Small intestine (tissue), 7 donors: ENCODE measurements at regions not wholly inside any gene's neighbourhood (a gene's known extent, or its start where the extent isn't known, plus 50 kb on each side); places are given as distances from the start of the nearest gene placed in this dataset.
A peak's percentile ranks its signal among the peaks of the same experiment; 100 is the strongest.

Source experiments
- DNase-seq, 2 donors: peaks; one replicate each; pipeline versions ENCODE4 v3.0.0 to v3.0.0-alpha.2; 2013
- FAIRE-seq: peaks from 2 replicates; lab custom pipeline; 2012; peaks lifted over from hg19 to GRCh38; lab: Jason Lieb, UNC
- H3K27ac ChIP-seq, 3 donors: one replicate each; pipeline ENCODE4 v1.5.1; 2013; ENCODE audit warnings: low read length in 2 of 3, mild to moderate bottlenecking in 2 of 3, control low read depth in 1 of 3, inconsistent platforms in 1 of 3, low read depth in 1 of 3, moderate library complexity in 1 of 3
- H3K27me3 ChIP-seq, 3 donors: one replicate each; pipeline ENCODE4 v1.6.1; 2013; ENCODE audit warnings: low read length in 3 of 3, inconsistent platforms in 1 of 3; ENCODE audit not compliant: control insufficient read depth in 3 of 3, insufficient read depth in 3 of 3
- H3K36me3 ChIP-seq, 3 donors: one replicate each; pipeline ENCODE4 v1.6.1; 2013; ENCODE audit warnings: low read length in 3 of 3, inconsistent platforms in 1 of 3, low read depth in 1 of 3, mild to moderate bottlenecking in 1 of 3, moderate library complexity in 1 of 3; ENCODE audit not compliant: control insufficient read depth in 3 of 3, insufficient read depth in 2 of 3
- H3K4me1 ChIP-seq, 3 donors: one replicate each; pipeline ENCODE4 v1.6.1; 2013; ENCODE audit warnings: low read length in 2 of 3, inconsistent platforms in 1 of 3, low read depth in 1 of 3, mild to moderate bottlenecking in 1 of 3, moderate library complexity in 1 of 3; ENCODE audit not compliant: control insufficient read depth in 3 of 3, insufficient read depth in 2 of 3
- H3K4me3 ChIP-seq, 3 donors: one replicate each; pipeline ENCODE4 v1.5.1; 2013; ENCODE audit warnings: low read length in 3 of 3, control low read depth in 1 of 3, inconsistent platforms in 1 of 3, low read depth in 1 of 3, mild to moderate bottlenecking in 1 of 3, moderate library complexity in 1 of 3
- H3K9me3 ChIP-seq, 2 donors: one replicate each; pipeline ENCODE4 v1.6.1; 2013; ENCODE audit warnings: low read depth in 1 of 2, low read length in 1 of 2; ENCODE audit not compliant: control insufficient read depth in 2 of 2, insufficient read depth in 1 of 2
- WGBS, 3 donors: extraction: QIAGEN DNeasy Blood & Tissue Kit; methylation state at CpG; one replicate each; pipeline ENCODE4 v1.1.7; 2013; 5-methylcytosine and 5-hydroxymethylcytosine counted together
- donor health status: healthy with polysubstance abuse.
- donor health status: control.
- donor health status: control.
- donor health status: Bipolar disorder and iron deficiency.
- donor health status: healthy.

DNA sequence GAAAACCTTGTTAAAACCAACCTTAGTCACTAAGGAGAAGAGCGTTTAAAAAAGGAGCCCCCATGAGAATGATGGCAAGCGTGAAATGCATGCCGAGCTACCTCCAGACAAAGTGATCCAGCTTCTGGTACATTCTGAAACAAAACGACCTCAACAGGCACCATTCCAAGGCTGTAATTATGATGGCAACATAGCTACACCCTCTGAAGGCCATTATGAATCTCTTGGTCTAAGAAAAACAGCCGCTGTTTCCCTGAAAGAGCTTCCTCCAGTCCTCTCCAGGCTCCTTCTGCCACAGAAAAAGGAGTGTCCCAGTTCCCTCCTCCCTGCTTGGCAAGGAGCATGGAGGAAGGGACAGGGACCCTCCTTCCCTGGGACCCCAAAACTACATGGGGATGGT, 50.0 kb upstream of the ABLIM1 start:
- Histone ChIP-seq H3K9me3 (no peaks in the 10 kb centered on the region), H3K36me3 (no peaks in the 10 kb centered on the region), H3K4me3 (no peak overlapping the region), H3K4me1 (no peaks in the 10 kb centered on the region), H3K27me3 (no peaks in the 10 kb centered on the region), H3K27ac (no peak overlapping the region)
- WGBS, 3 donors, result 69 to 79% (median 75%) methylated on average over 5 of the region's 5 CpGs
- no peak for FAIRE-seq
- DNase-seq, result no peak

- Histone ChIP-seq H3K36me3 (no peaks in the 10 kb centered on the region), H3K27me3 (no peaks in the 10 kb centered on the region), H3K9me3 (no peaks in the 10 kb centered on the region), H3K27ac (no peak overlapping the region), H3K4me3 (no peak overlapping the region), H3K4me1 (no peaks in the 10 kb centered on the region)
- DNase-seq, result peak in 1 of 2 donors; percentile 33
- 71 to 80% (median 75%) methylated on average over 5 of the region's 5 CpGs for WGBS, 3 donors
- FAIRE-seq, result no peak
Observed at GRCh38 chr10:114708717-114709335, 50.8 kb upstream of the ABLIM1 start.

DNA sequence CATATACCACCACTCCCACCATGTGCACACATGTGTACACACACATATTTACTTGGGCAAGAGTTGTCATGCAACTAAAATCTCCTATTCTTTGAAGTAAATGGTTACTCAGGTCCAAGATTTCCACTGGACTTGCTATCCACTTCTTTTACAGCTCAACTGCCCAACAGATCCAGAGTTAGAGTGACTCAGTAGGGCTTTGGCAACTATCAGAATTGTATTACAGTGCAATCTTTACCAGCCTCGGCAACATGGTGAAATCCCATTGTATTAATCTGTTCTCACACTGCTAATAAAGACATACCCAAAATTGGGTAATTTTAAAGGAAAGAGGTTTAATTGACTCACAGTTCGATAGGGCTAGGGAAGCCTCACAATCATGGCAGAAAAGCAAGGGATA, 51.9 kb upstream of the ABLIM1 start:
- no peaks in the 10 kb centered on the region for H3K9me3 ChIP-seq
- H3K27ac ChIP-seq, result no peak overlapping the region
- no peaks in the 10 kb centered on the region for H3K27me3 ChIP-seq
- no peaks in the 10 kb centered on the region for H3K4me1 ChIP-seq
- H3K4me3 ChIP-seq, result no peak overlapping the region
- DNase-seq (no peak), FAIRE-seq (no peak)
- WGBS, 3 donors, result 90 to 94% (median 92%) methylated on average over 2 of the region's 2 CpGs
- H3K36me3 ChIP-seq, result no peaks in the 10 kb centered on the region

GRCh38 chr10:114711176-114711868, 53.2 kb upstream of the ABLIM1 start:
- DNase-seq, result no peak
- H3K27me3 ChIP-seq, result no peaks in the 10 kb centered on the region

GRCh38 chr10:114711869-114712250, 53.8 kb upstream of the ABLIM1 start:
- H3K4me1 ChIP-seq, result no peaks in the 10 kb centered on the region
- DNase-seq (no peak), FAIRE-seq (no peak)
- 90 to 92% (median 92%) methylated on average over 7 of the region's 7 CpGs for WGBS, 3 donors
- H3K9me3 ChIP-seq, result no peaks in the 10 kb centered on the region
- H3K36me3 ChIP-seq, result no peaks in the 10 kb centered on the region
- H3K4me3 ChIP-seq, result no peak overlapping the region
- H3K27ac ChIP-seq, result no peak overlapping the region
- no peaks in the 10 kb centered on the region for H3K27me3 ChIP-seq

More at GRCh38 chr10:114711176-114711868, 53.2 kb upstream of the ABLIM1 start:
- Histone ChIP-seq H3K4me3 (no peak overlapping the region), H3K4me1 (no peaks in the 10 kb centered on the region), H3K27ac (no peak overlapping the region), H3K9me3 (no peaks in the 10 kb centered on the region), H3K36me3 (no peaks in the 10 kb centered on the region)
- WGBS, 3 donors, result 89 to 94% (median 92%) methylated on average over 5 of the region's 5 CpGs
- no peak for FAIRE-seq

GRCh38 chr10:114713525-114714090, 55.5 kb upstream of the ABLIM1 start:
- Histone ChIP-seq H3K27ac (no peak overlapping the region), H3K27me3 (no peaks in the 10 kb centered on the region), H3K36me3 (no peaks in the 10 kb centered on the region), H3K4me1 (no peaks in the 10 kb centered on the region), H3K9me3 (no peaks in the 10 kb centered on the region), H3K4me3 (no peak overlapping the region)
- DNase-seq (no peak), FAIRE-seq (no peak)
- WGBS, 3 donors, result 62 to 85% (median 79%) methylated on average over 5 of the region's 5 CpGs

- Histone ChIP-seq H3K36me3 (no peaks in the 10 kb centered on the region), H3K4me1 (peaks cover 0 to 3% (median 0%) of the 10 kb centered on the region in 3 donors), H3K27ac (peak overlapping the region in 1 of 3 donors; percentile 21), H3K27me3 (no peaks in the 10 kb centered on the region), H3K9me3 (no peaks in the 10 kb centered on the region), H3K4me3 (no peak overlapping the region)
- WGBS, 3 donors, result 37 to 47% (median 45%) methylated on average over 5 of the region's 5 CpGs
- DNase-seq (peak; percentile 45), FAIRE-seq (no peak)
Observed at GRCh38 chr10:114714281-114714741, 56.2 kb upstream of the ABLIM1 start.

DNA sequence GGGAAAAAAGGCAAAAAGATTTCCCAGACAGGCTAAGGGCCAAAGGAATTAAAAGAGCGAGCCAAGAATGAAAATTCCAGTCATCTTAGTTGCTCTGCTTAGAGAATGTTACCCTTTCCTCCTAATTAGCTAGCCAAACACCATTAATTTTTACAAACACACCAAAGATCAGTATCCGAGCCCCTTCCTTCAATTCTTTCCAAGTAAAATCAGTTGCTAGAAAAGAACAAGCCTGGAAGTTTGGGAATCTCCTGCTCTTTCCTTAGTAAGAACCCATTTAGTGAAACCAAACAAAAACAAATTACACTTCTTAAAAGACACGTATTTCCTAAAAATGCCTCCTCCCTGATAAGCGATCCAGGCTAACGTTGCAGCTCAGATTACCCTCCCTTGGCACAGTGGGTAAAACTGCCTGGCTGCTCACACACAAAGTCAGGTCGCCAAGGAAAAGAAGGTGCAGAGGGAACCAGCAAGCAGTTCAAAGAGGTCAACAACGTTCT, 57.1 kb upstream of the ABLIM1 start:
- H3K27ac ChIP-seq, result no peak overlapping the region
- H3K4me3 ChIP-seq, result no peak overlapping the region
- H3K4me1 ChIP-seq, result peaks cover 0 to 3% (median 0%) of the 10 kb centered on the region in 3 donors
- DNase-seq (no peak), FAIRE-seq (no peak)
- WGBS, 3 donors, result 54 to 75% (median 74%) methylated on average over 7 of the region's 7 CpGs
- no peaks in the 10 kb centered on the region for H3K36me3 ChIP-seq
- no peaks in the 10 kb centered on the region for H3K9me3 ChIP-seq
- no peaks in the 10 kb centered on the region for H3K27me3 ChIP-seq
